GM19099 (cell line): ENCODE measurements at regions not wholly inside any gene's neighbourhood (a gene's known extent, or its start where the extent isn't known, plus 50 kb on each side); places are given as distances from the start of the nearest gene placed in this dataset.

Experiments used
- POLR2A ChIP-seq: IDR thresholded peaks from 3 replicates; pipeline ENCODE4 v1.6.1; 2011; ENCODE audit warnings: low read depth; ENCODE audit not compliant: insufficient read length; ENCODE audit errors: extremely low read depth

GRCh38 chr18:2254977-2255376 is 316.3 kb downstream of the METTL4 start:
- TF ChIP-seq POLR2A = no peak

DNA sequence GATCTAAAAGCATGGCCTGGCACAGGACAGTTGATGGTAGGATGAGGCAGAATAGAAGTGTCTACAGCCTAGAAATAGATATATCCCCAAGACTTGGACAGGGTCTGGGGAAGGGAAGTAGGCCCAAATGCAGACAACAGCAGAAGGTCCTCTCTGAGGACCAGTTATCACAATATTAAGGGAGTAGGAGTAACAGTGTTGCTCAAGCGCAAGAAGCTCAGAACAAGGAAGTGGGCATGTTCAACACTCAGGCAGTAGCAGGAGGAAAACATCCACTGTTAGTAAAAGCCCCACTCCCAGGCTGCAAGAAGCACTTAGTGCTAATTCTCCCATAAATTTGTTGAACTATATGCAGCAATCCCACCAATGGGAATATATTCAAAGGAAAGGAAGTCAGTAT is 314.7 kb downstream of the METTL4 start:
- TF ChIP-seq POLR2A = no peak

DNA sequence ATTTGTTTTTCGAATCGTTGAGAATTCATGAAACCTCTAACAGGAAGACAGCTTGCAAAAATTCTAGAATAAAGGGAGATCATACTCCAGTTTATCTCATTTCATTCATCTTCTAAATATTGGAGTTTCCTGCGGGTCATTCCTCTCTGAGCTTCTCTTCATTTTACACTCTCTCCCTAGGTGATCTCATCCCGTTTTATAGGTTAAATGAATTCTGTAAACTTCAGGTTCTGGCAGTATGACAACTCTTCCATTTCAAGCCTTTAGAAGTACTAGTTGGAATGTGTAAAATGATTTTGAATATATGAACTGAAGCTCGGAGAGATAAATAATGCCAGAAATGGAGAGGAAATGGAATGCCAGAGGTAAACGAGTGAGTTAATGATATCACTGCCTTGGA is 312.4 kb downstream of the METTL4 start:
- TF ChIP-seq POLR2A = no peak

- no peak for TF ChIP-seq POLR2A
Measured at GRCh38 chr18:2263303-2263890, 307.9 kb downstream of the METTL4 start.

GRCh38 chr18:2274613-2275012 is 296.7 kb downstream of the METTL4 start:
- TF ChIP-seq POLR2A = no peak

DNA sequence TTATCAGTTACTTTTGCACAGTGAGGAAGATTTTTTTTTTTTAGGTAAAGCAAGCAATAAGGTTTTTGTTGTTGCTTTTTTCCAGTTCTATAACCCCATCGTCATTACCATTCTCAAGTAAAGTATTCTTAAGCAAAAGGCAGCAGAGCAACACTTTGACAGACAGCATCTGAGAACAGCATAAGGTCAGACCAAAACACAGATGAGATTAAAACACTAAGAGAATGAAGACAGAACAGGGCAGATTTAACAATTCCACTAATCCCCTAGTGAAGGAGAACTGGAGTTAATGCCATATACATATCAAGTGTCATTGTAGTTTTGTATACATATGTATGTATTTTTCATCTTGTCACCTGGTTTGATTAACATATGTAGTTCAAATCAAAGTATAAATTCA is 290.2 kb downstream of the METTL4 start:
- TF ChIP-seq POLR2A = no peak

DNA sequence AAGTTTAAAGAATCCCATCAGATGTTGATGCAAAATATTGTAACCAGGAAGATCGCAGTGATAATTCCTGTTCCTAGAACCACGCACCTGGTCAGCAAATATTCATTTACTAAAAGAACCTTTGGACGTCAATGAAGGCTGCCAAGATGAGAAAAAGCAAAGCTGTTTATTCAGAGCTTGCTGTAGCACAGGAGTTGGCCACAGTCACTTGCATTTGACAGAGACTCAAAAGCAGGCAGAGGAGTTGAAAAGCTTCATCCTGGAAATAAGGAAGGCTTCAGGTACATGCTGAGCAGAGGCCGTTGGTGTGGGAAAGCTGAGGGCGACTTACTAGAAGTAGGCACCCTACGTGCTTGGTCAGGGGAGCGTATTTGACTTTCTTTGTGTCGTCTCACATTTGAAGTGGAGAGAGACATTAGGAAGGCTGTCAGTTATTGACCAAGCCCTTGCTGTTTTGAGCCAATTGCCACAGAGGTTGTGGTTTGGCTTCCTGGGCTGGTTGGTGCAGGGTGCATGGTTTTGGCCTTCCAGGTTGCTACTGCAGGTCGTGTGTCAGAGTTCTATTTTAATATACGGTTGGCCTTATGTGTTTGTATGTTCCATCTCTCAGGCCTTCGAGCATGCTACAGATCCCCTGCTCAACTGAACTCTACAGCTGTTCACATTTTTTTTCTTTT is 289.6 kb downstream of the METTL4 start:
- TF ChIP-seq POLR2A = no peak

- TF ChIP-seq POLR2A = no peak
Measured at GRCh38 chr18:2293109-2293839, 278.0 kb downstream of the METTL4 start.

- no peak for TF ChIP-seq POLR2A
Measured at GRCh38 chr18:2301316-2301715, 270.0 kb downstream of the METTL4 start.

DNA sequence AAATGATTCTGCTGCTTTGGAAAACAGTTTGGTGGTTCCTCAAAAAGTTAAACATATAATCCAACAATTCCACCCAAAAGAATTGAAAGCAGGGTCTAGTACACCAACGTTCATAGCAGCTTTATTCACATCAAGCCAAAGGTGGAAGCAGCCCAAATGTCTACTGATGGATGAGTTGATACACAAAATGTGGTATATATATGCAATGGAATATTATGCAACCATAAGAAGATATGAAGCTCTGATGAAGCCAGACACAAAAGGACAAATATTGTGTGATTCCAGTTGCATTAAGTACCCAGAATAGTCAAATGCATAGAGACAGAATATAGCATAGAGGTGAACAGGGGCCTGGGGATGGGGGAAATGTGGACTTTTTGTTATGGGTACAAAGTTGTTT is 269.3 kb downstream of the METTL4 start:
- no peak for TF ChIP-seq POLR2A

DNA sequence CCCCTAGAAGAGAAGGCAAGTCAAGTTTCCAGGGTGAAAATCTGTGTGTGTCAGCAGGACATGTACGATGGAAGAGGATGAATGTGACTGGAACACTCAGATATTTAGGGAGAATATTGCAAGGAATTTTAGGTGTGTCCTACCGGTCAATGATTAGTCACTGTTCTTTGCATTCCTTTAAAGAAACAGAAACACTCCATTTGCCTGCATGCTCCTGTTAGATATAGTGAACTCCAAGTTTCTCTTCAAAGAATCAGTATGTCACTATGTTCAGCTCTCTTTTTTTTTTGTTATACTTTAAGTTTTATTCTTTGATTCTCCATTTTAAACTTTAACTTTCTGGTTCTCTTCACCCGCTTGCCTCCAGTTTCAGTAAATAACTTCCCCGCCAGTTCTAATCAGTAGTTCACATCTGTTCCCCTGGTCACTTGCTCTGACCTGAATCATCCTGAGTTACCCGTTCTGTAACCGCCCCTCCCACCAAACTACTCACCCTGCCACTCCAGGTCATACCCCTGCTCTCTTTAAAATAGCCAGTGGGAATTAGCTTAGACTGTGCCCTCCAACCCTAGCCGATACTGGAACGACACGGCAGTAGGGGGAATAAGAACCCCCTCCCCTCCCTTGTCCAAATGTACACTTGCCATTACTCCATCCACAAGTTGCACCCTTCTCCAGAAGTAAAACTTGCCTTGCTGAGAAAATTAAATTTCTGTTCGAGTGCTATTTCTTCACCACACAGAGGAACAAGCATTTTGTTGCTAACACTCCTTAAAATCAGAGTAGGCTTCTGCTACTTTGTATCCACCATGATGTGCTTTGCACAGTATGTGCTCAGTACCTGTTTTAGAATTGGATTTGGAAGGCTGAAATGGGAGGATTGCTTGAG is 268.4 kb downstream of the METTL4 start:
- TF ChIP-seq POLR2A = no peak

DNA sequence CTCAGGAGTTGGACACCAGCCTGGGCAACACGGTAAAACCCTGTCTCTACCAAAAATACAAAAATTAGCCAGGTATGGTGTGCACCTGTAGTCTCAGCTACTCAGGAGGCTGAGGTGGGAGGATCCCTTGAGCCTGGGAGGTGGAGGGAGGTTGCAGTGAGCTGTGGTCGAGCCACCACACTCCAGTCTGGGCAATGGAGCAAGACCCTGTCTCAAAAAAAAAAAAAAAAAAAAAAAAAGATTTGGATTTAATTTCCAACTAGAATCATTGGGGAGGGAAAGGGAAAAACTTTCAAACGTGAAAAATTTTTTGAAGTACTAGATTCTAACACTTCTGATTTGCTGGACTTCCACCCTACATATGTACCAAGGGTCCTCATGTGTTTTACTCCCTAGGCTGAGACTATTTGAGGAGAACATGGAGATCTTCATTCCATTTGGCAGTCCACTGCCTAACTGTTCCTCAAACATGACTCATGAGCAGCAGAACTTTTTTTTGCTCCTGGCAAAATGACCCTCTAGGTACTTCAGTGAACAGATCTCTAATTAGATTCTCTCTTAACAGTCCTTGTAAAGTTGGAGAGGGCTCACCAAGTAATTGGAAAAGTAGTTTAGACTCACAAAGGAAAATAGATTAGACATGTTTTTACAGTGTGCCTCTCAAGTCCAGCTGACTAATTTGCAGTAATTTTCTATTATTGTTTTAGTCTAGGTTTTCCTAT is 267.6 kb downstream of the METTL4 start:
- no peak for TF ChIP-seq POLR2A

DNA sequence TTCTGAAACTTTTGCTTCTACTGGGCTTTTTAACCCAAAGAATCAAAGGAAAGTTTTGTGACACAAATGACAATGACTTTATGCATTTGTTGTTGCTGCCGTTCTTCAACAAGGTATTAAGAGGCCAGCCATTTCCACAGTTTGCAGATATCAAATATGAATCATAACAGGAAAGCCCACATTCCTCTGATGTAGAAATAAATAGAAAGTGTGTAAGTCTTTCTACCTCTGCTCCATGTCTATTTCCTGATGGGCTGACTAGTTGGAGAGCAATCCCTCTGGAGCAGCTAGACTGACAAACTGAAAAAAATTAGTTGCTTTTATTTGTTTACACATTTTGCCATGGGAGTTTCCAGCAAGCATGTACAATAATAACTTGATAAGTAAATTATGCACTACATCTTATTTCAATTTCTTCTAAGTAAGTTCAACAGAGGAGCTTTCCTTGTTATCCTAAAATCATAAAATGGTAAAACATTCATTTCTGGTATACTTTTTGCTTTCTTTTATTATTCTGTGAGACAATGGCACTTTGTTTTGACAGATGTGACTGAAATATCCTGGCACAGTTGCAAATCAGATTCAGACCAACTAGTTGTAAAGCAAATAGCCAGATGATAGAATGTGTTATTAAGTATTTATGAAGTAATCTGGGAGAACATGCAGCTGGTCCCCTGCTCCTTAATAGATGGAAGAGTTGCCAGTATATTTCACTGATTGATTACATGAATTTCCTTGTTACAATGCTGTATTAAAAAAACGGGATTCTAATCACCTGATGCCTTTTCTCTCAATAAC is 266.7 kb downstream of the METTL4 start:
- no peak for TF ChIP-seq POLR2A

GRCh38 chr18:2306606-2307005 is 264.7 kb downstream of the METTL4 start:
- no peak for TF ChIP-seq POLR2A

DNA sequence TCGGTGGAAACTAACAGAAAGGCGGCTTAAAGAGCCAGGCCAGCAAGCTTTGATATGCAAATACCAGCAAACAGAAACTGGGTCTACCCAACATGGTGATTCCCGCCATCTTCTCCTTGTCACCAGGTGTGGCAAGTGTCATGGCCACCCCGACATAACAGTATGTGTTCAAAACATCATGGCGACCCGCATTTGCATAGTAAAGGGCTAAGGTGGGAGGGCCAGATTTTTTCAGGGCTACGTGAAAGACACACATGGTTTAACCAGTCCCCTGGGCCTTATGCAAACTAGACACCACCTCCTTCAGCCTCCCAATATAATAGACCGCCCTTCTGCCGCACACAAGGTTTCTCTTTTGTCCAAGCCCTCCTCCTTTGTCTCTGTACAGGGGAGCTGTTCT is 260.4 kb downstream of the METTL4 start:
- no peak for TF ChIP-seq POLR2A

GRCh38 chr18:2312440-2312839 is 258.9 kb downstream of the METTL4 start:
- TF ChIP-seq POLR2A = no peak
